ENCODE measurements at regions not wholly inside any gene's neighbourhood (a gene's known extent, or its start where the extent isn't known, plus 50 kb on each side); places are given as distances from the start of the nearest gene placed in this dataset.
A peak's percentile ranks its signal among the peaks of the same experiment; 100 is the strongest.

DNA sequence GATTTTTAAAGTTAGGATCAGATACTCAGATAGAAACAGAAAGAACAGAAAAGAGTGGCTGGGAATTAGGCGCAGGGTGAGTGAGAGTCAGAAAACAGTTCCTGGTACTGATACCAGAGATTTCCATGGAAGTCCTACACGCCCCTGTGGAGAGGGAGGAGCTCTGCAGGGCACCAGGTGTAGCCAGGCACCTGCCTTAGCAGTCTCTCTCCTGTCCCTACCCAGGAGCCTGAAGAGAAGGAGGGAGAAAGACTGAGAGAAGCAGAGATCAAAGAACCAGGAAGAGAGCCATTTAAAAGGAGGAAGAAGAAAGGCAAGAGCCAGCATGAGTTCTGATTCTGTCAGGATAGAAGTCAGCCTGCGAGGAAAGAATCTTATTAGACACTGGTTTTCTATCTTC, 65.0 kb downstream of the CBLN1 start:
- no peak for DNase-seq

DNA sequence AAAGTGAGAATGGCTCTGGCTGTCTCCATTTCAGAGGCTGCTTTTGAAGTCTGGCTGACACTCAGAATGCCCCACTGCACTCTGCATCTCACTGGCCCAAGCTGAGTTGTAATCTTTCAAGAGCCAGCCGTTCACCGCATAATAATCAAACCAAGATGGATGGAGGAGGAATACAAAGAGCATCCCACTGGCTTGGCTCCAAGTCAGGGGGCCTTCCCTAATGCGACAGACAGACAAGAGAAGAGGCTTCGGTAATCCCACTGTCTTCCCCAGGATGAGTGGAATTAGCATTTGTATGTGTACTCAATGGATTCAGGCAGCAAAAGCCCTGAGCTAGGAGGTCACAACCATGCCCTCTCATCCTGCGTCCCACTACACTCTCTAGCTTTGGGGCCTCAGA, 68.0 kb downstream of the CBLN1 start:
- no peak for DNase-seq

DNA sequence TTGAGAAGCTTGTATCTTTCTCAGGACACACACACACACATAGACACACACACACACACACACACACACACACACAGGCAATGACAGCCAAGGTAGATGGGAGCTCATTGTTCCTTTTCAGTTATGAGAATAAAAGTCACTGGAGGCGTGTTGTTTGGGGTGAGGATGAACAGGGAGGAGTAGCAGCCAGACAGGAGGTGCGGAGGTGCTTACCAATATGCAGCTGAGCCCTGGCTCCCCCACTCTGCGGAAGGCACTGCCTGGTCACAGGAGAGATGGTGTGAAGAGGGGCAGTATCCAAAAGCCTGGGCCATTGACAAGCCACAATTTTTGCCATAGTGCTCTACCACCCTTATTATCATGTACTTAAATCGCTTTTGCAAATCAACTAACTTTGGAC, 77.4 kb downstream of the CBLN1 start:
- DNase-seq, result no peak

DNA sequence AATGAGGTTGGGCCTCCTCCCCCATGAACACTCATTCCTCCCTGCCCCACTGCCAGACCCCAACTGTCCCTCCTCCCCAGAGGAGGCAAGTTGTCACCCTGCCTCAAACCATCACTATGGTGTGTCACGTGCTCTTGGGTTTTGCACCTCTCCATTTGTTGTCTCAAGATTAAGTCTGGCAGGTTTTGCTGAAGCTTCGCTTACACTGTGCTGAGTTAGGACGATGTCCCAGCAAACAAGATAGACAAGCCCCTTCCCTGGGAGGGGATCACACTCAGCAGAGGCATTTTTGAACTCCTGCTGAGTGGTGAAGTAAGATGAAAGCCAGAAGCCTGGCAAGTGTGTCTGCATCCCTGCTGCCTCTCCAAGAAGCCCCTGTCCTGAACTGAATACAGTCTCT, 78.3 kb downstream of the CBLN1 start:
- DNase-seq, result no peak

DNA sequence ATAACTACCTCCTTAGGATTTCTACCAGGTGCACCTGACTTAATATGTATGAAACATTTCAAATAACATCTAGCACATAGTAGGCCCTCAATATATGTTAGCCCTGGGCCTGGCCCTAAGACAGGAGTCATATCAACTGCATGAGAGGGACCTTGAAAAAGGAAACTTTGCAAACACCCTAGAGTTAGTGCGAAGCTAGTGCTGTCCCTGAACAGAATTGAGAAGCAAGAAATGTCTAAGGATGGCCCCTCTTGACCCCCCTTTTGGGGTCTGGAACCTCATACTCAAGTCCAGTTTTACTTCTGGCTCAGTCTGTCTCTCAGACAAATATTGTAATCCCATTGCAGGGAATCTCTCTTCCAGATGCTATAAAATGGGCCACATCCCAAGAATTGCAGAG, 80.5 kb downstream of the CBLN1 start:
- DNase-seq, result no peak

DNA sequence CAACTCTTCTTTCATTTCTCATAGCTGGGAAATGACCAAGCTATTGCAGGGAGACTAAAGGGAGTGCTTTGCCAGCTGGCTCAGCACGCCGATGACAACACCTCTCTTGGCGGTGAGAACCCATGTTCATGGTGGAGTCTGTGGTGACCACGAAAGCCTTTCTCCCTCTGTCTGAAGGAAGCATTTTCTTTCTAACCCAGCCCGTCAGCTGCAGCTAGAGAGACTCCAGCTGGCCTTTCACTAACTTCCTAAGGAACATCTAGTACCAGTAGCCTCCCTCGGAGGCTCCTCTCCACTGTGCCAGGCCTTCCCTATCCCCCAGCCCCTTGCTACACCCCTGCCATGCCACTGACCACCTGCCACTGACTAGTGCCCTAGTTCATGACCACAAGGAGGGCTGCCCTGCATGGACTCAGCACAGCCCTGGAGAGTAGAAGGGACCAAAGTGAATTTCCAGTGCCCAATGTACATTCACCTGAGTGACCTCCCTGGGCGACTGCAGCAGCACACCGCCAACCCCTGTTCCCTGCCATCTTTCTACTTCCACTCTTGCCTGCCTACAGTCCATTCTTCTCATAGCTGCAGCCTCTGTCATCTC, 81.3 kb downstream of the CBLN1 start:
- no peak for DNase-seq

DNA sequence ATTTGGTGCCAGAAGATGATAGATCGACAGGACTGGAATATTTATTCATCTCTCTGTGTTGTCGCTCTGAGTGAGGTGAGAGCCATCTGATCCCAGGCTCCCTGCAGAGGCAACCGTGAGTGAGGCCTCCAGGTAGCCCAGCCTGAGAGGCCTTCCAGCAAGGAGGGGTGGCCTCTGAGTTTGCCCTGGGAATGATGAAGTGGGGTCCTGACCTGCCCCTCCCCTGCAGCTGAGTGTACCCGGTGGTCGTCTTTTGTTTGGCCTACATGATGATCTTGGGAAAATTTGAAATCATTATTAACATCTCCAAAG, 86.4 kb downstream of the CBLN1 start:
- no peak for DNase-seq

- DNase-seq, result no peak
Observed at GRCh38 chr16:49194537-49195236, 87.0 kb downstream of the CBLN1 start.

DNA sequence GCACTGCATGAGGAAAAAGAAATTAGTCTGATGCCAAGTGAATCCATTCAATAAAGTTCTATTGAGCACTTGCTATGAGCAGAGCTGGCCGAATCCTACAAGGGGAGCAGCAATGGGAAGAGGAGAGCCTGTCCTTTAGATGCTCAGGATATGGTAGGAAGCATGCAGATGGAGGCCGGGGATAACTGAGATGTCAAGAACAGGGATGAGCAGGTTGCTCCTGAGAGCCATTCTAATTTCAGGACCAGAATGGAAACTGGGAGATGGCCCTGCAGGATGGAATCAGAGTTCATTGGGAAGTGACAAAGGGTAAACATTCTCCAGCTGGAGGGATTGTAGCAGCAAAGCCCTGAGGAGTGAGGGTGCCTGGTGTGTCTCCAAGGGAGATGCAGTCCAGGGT, 88.0 kb downstream of the CBLN1 start:
- no peak for DNase-seq

GRCh38 chr16:49189286-49189685, 92.4 kb downstream of the CBLN1 start:
- DNase-seq, result no peak

- DNase-seq, result no peak
Observed at GRCh38 chr16:49183911-49184310, 97.7 kb downstream of the CBLN1 start.

- DNase-seq, result no peak
Observed at GRCh38 chr16:49181791-49182518, 99.7 kb downstream of the CBLN1 start.

DNA sequence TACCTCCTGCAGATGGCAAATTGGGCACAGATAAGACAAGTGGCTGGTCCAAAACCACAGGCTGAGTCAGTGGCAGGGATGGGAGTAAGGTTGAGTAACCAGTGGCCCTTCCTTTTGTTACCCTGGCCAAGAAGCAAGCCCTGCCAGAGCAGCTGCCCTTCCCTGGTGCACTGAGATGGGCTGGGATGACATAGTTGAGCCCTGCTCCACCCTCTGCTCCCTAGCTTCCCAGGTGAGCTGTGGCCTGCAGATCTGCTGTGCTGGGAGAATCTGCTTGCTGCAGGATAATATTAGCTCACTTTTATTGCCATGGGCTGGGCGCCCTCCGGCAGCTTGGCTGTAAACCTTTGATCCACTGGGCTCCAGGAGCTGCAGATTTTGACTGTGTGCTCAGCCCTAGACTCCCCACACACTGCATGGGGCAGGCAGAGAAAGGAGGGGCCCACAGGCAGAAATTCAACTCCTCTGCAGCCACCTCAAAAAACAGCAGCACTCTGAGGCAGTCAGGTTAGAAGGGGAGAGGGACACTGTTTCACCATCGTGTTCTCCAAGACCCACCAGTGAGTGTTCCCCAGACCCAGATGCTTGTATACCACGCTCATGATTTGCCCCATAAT, 101.8 kb downstream of the CBLN1 start:
- DNase-seq, result no peak

GRCh38 chr16:49168126-49168525, 113.5 kb downstream of the CBLN1 start:
- DNase-seq, result no peak

GRCh38 chr16:49165025-49165424, 116.6 kb downstream of the CBLN1 start:
- DNase-seq, result no peak

- no peak for DNase-seq
Observed at GRCh38 chr16:49161191-49161590, 120.4 kb downstream of the CBLN1 start.

DNA sequence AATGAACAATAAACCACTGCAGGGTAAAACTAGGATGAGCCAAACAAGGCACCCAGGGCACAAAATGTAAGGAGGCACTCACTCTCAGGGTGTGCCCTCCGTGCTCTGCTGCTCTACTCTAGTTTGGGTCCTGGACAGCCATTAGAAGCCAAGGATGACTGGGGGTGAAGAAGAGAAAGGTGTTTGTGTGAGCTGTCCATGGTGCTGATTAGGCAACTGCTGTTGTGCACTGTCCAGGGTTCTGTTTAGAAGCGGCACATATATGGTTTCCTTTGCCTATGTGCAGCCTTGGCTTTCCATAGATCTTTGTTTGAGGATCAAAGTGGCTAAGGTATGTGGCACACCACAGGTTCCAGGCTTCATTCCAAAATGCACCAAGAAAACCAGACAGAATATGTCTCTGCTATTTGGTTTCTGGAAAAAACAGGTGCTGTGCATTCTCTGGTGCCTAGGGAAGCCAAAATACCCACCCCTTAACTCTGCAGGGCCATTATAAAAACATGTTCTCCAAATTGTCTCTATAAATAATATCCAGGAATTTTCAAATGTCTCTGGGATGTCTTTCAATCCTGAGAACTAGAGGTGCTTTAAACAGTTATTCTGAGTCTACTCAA, 123.5 kb downstream of the CBLN1 start:
- DNase-seq, result no peak

GRCh38 chr16:49150341-49150740, 131.3 kb downstream of the CBLN1 start:
- DNase-seq, result no peak

- DNase-seq, result no peak
Observed at GRCh38 chr16:49148410-49148809, 133.2 kb downstream of the CBLN1 start.

DNA sequence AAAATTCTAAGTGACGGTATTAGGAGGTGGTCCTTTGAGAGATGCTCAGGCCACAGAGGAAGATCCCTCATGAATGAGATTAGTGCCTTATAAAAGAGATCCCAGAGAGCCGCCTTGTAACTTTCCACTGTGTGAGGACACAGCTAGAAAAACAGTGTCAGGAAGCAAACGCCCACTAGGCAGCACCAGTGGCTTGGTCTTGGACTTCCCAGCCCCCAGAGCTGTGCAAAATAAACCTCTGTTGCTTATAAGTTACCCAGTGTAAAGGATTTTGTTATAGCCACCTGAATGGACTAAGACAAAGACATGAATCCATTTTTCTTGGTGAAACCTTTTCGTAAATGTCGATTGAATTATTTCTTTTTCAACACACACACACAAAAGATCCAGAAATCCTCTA, 141.0 kb downstream of the CBLN1 start:
- DNase-seq, result no peak

DNA sequence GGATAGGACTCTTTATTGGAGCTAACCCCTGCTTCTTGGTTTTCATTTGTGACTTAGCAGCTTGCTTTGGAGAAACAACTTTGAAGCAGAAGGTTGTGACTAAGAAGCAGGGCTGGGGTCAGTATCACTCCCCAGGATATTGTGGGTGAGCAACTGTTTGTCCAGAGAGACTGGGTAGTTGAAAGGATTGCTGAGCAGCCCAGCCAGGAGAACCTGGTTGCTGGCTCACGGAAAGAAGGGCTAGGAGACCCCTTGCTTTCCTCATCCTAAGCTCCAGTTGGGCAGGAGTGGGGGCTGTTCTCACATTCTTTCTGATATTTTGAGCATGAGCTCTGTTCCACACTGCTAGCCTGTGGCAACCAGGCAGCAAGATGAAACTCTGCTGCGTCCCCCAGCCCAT, 151.2 kb downstream of the CBLN1 start:
- no peak for DNase-seq

GRCh38 chr16:49129935-49130334, 151.7 kb downstream of the CBLN1 start:
- DNase-seq, result peak; percentile 28 to 38

DNA sequence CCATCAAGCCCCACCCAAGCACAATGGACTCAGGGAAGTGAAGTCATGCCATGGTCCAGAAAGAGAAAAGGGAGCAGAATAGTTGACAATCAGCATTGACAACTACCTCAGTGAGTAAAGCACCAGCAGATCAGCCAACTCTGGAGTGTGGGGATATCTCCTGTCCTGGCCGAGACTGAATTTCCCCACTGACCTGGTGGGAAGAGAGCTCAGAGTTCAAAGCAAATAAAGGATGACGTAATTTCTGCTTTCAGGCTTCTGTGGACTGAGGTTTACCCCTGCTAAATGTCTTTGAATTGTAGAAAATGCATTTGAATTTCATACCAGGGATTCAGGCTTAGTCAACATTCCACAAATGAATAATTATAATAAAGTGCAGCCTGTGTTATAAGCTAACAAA, 152.9 kb downstream of the CBLN1 start:
- DNase-seq, result no peak

- DNase-seq, result no peak
Observed at GRCh38 chr16:49127103-49127502, 154.5 kb downstream of the CBLN1 start.

Measured in cerebellar nuclear complex (tissue), 1 donor.